Endothelial cell of umbilical vein (primary cell): ENCODE measurements at regions not wholly inside any gene's neighbourhood (a gene's known extent, or its start where the extent isn't known, plus 50 kb on each side); places are given as distances from the start of the nearest gene placed in this dataset.

Experiments
- BruUV-seq: library from RNA; stranded (reverse); fragments of 400-500 nt; replicated peaks from 2 replicates; lab custom pipeline; 2021; lab: Mats Ljungman, UMichigan
- CTCF ChIA-PET: fragments of 300-600, 350-600 bp; sonication (Branson Sonifier 250); formaldehyde crosslinking; loops from one replicate; lab custom pipeline; 2021; ENCODE audit warnings: antibody characterized with exemption, inconsistent platforms; lab: Charles Lee
- POLR2A ChIA-PET: fragments of 300-600, 350-600 bp; sonication (Branson Sonifier 250); formaldehyde crosslinking; loops from one replicate; lab custom pipeline; 2021; ENCODE audit warnings: antibody characterized with exemption, inconsistent platforms; lab: Charles Lee
- DNase-seq: peaks from one replicate; pipeline ENCODE4 v3.0.0-alpha.2; 2011; ENCODE audit warnings: low read depth, low spot score
- FAIRE-seq: peaks from 2 replicates; lab custom pipeline; 2011; peaks lifted over from hg19 to GRCh38; lab: Jason Lieb, UNC
- H2AFZ ChIP-seq: 2 replicates; pipeline ENCODE4 v1.6.0; 2012; ENCODE audit warnings: low read depth, low read length, control low read depth, inconsistent platforms
- H3K27ac ChIP-seq: 2 replicates; pipeline ENCODE4 v1.5.1; 2011; ENCODE audit warnings: low read depth, mild to moderate bottlenecking, control low read depth, low read length, moderate library complexity; ENCODE audit not compliant: insufficient read depth
- H3K27me3 ChIP-seq, 2 experiments: 2 replicates each; pipeline versions ENCODE4 v1.6.0 to v1.6.1; 2011; ENCODE audit warnings: low read length in 2 of 2, mixed read lengths in 1 of 2; ENCODE audit not compliant: control insufficient read depth in 2 of 2, insufficient read depth in 2 of 2
- H3K36me3 ChIP-seq, 2 experiments: 2 replicates in 1 of 2; 3 replicates in 1 of 2; pipeline ENCODE4 v1.5.1; 2011; ENCODE audit warnings: low read length in 2 of 2, mild to moderate bottlenecking in 1 of 2, moderate library complexity in 1 of 2; ENCODE audit not compliant: control insufficient read depth in 2 of 2, insufficient read depth in 2 of 2; ENCODE audit errors: extremely low read depth in 1 of 2
- H3K4me1 ChIP-seq: 3 replicates; pipeline ENCODE4 v1.5.1; 2011; ENCODE audit warnings: mild to moderate bottlenecking, low read length; ENCODE audit not compliant: control insufficient read depth, insufficient read depth; ENCODE audit errors: extremely low read depth
- H3K4me2 ChIP-seq: 2 replicates; pipeline ENCODE4 v1.6.1; 2011; ENCODE audit warnings: low read length, control low read depth, mixed read lengths; ENCODE audit not compliant: insufficient read depth
- H3K4me3 ChIP-seq, 3 experiments: fragments of 200-600 bp in 1 of 3; sonication (generic), shearing (Covaris generic) in 1 of 3; replicated peaks in 1 of 3; 2 replicates each; pipeline ENCODE4 v1.5.1; 2011 to 2016; ENCODE audit warnings: control low read depth in 3 of 3, low read length in 3 of 3, mild to moderate bottlenecking in 2 of 3, inconsistent platforms in 1 of 3, low read depth in 1 of 3, moderate library complexity in 1 of 3; ENCODE audit not compliant: insufficient read depth in 1 of 3
- H3K79me2 ChIP-seq: 2 replicates; pipeline ENCODE4 v1.6.0; 2012; ENCODE audit warnings: low read length, inconsistent platforms; ENCODE audit not compliant: control insufficient read depth, insufficient read depth
- H3K9ac ChIP-seq: replicated peaks from 2 replicates; pipeline ENCODE3; 2011; ENCODE audit warnings: low read length, control low read depth; ENCODE audit not compliant: insufficient read depth; ENCODE audit errors: extremely low read depth
- H3K9me1 ChIP-seq: replicated peaks from 3 replicates; pipeline ENCODE4 v1.6.0; 2011; ENCODE audit warnings: mild to moderate bottlenecking, low read length; ENCODE audit not compliant: control insufficient read depth, insufficient read depth; ENCODE audit errors: extremely low read depth
- H3K9me3 ChIP-seq: replicated peaks from 2 replicates; pipeline ENCODE4 v1.5.1; 2012; ENCODE audit warnings: low read length, inconsistent platforms; ENCODE audit not compliant: control insufficient read depth, insufficient read depth
- H4K20me1 ChIP-seq: replicated peaks from 2 replicates; pipeline ENCODE3; 2011; ENCODE audit warnings: mild to moderate bottlenecking, low read length; ENCODE audit not compliant: control insufficient read depth, insufficient read depth; ENCODE audit errors: extremely low read depth
- EZH2 ChIP-seq: IDR thresholded peaks from 2 replicates; pipeline ENCODE4 v1.6.1; 2012; ENCODE audit warnings: borderline replicate concordance, low read depth, mild to moderate bottlenecking, moderate library complexity, low read length, inconsistent platforms; ENCODE audit not compliant: severe bottlenecking
- FOS ChIP-seq: IDR thresholded peaks from 2 replicates; pipeline ENCODE4 v1.6.1; 2011; ENCODE audit warnings: mild to moderate bottlenecking, low read length, moderate library complexity, borderline replicate concordance; ENCODE audit not compliant: insufficient read depth
- GATA2 ChIP-seq: IDR thresholded peaks from 2 replicates; pipeline ENCODE4 v1.7.0; 2011; ENCODE audit warnings: low read depth, mild to moderate bottlenecking, moderate library complexity, mixed read lengths, low read length; ENCODE audit not compliant: insufficient read length, insufficient read depth
- JUN ChIP-seq: IDR thresholded peaks from 2 replicates; pipeline ENCODE4 v1.6.1; 2011; ENCODE audit warnings: borderline replicate concordance, low read depth; ENCODE audit not compliant: insufficient read length, insufficient read depth
- MYC ChIP-seq: IDR thresholded peaks from one replicate; pipeline ENCODE4 v1.6.1; 2011; ENCODE audit warnings: mild to moderate bottlenecking, low read depth, low read length
- POLR2A ChIP-seq: IDR thresholded peaks from 2 replicates; pipeline ENCODE4 v1.6.1; 2012; ENCODE audit warnings: low read depth, mild to moderate bottlenecking, control low read depth, low read length
- POLR2AphosphoS5 ChIP-seq: IDR thresholded peaks from 2 replicates; pipeline ENCODE4 v1.6.1; 2012; ENCODE audit warnings: low read depth, mild to moderate bottlenecking, control low read depth, low read length, moderate library complexity; ENCODE audit not compliant: insufficient read depth
- dilution Hi-C: fragments of 300-500 bp; cut with MboI; formaldehyde crosslinking; loops from one replicate; pipeline ENCODE4 v1.15.0; 2019; ENCODE audit warnings: low sequenced_read_pairs; ENCODE audit not compliant: extremely low pct_ligation_motif_present
- intact Hi-C: fragments of 100-400 bp; cut with micrococcal nuclease; formaldehyde crosslinking; loops from one replicate; pipeline ENCODE4 v1.10.0; 2022
- TF ChIP-seq, protein P1 (sequence below): IDR thresholded peaks from 2 replicates; pipeline ENCODE4 v1.6.1; 2011; ENCODE audit not compliant: insufficient read depth, insufficient read length
- TF ChIP-seq, protein P2 (sequence below), 2 donors: IDR thresholded peaks; 1 replicate in 1 of 2; 2 replicates in 1 of 2; pipeline ENCODE4 v1.5.1; 2011; ENCODE audit warnings: low read length in 2 of 2, mild to moderate bottlenecking in 2 of 2, moderate library complexity in 2 of 2, control low read depth in 1 of 2, inconsistent platforms in 1 of 2, low read depth in 1 of 2; ENCODE audit not compliant: insufficient read depth in 1 of 2; ENCODE audit errors: extremely low read depth in 1 of 2

DNA sequence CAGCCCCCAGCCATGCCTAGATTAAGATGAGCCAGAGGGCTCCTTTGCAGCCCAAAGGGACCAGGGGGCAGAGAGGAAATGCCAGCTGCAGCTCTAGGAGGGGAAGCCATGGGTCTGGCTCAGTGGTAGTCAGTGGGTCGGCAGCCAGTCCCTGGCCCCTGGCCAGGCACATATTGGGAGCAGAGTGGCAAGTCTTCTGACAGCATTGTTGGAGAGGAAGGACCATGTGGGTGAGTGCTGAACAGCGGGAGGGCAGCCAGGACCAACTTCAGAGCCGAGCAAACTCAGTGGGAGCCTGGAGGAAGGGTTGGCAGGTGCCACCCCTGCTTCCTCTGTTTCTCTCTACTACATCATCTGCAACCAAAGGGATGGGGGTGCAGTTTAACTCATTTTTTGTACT lies 140.5 kb upstream of the PELI1 start:
- BruUV-seq: no TSS peak
- Histone ChIP-seq H3K27ac (no peak overlapping the region), H3K4me3 (no peak overlapping the region), H2AFZ (no peak overlapping the region), H4K20me1 (no peaks in the 10 kb centered on the region), H3K9me3 (no peaks in the 10 kb centered on the region), H3K4me1 (no peaks in the 10 kb centered on the region), H3K27me3 (no peaks in the 10 kb centered on the region), H3K4me2 (no peak overlapping the region), H3K36me3 (no peaks in the 10 kb centered on the region), H3K9ac (no peak overlapping the region), H3K79me2 (no peaks in the 10 kb centered on the region), H3K9me1 (no peaks in the 10 kb centered on the region)
- ChIA-PET CTCF (no interaction called here), POLR2A (no interaction called here)
- DNase-seq (no peak), FAIRE-seq (no peak)
- TF ChIP-seq POLR2AphosphoS5 (no peak), EZH2 (no peak), FOS (no peak), POLR2A (no peak), MYC (no peak), GATA2 (no peak), JUN (no peak)
- TF ChIP-seq, protein P1, sequence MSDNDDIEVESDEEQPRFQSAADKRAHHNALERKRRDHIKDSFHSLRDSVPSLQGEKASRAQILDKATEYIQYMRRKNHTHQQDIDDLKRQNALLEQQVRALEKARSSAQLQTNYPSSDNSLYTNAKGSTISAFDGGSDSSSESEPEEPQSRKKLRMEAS: no peak
- TF ChIP-seq, protein P2, sequence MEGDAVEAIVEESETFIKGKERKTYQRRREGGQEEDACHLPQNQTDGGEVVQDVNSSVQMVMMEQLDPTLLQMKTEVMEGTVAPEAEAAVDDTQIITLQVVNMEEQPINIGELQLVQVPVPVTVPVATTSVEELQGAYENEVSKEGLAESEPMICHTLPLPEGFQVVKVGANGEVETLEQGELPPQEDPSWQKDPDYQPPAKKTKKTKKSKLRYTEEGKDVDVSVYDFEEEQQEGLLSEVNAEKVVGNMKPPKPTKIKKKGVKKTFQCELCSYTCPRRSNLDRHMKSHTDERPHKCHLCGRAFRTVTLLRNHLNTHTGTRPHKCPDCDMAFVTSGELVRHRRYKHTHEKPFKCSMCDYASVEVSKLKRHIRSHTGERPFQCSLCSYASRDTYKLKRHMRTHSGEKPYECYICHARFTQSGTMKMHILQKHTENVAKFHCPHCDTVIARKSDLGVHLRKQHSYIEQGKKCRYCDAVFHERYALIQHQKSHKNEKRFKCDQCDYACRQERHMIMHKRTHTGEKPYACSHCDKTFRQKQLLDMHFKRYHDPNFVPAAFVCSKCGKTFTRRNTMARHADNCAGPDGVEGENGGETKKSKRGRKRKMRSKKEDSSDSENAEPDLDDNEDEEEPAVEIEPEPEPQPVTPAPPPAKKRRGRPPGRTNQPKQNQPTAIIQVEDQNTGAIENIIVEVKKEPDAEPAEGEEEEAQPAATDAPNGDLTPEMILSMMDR (IDR thresholded peaks at IDR 0.05; ENCODE audit: extremely low read depth in 1 of 2, insufficient read depth in 1 of 2, low read depth in 1 of 2, low read length in 2 of 2): no peak
- dilution Hi-C loops: no loop called here
- intact Hi-C loops: no loop called here
